Lung (tissue), 11 donors: ENCODE measurements at regions not wholly inside any gene's neighbourhood (a gene's known extent, or its start where the extent isn't known, plus 50 kb on each side); places are given as distances from the start of the nearest gene placed in this dataset.

Experiments
- ATAC-seq: fragments of 200-7000 bp; cut with Tn5 transposase; one replicate; pipeline ENCODE4 v1.9.1; 2020; ENCODE audit warnings: moderate number of reproducible peaks; ENCODE audit not compliant: insufficient read depth, low FRiP score
- DNase-seq, 3 donors: peaks; one replicate each; pipeline ENCODE4 v3.0.0-alpha.2; 2013 to 2017
- H3K27ac ChIP-seq, 2 donors: one replicate each; pipeline ENCODE4 v1.5.1; 2013; ENCODE audit warnings: mild to moderate bottlenecking in 2 of 2, moderate library complexity in 2 of 2, control low read depth in 1 of 2, inconsistent platforms in 1 of 2, low read depth in 1 of 2, low read length in 1 of 2
- H3K27me3 ChIP-seq, 3 donors: one replicate each; pipeline ENCODE4 v1.5.1; 2013; ENCODE audit warnings: low read length in 2 of 3; ENCODE audit not compliant: control insufficient read depth in 3 of 3, insufficient read depth in 3 of 3
- H3K36me3 ChIP-seq, 4 donors: one replicate each; pipeline ENCODE4 v1.5.1; 2013; ENCODE audit warnings: low read length in 4 of 4, mild to moderate bottlenecking in 1 of 4, moderate library complexity in 1 of 4; ENCODE audit not compliant: control insufficient read depth in 4 of 4, insufficient read depth in 4 of 4
- H3K4me1 ChIP-seq, 5 donors: one replicate each; pipeline ENCODE4 v1.5.1; 2013; ENCODE audit warnings: low read length in 5 of 5, mild to moderate bottlenecking in 2 of 5, moderate library complexity in 1 of 5; ENCODE audit not compliant: control insufficient read depth in 5 of 5, insufficient read depth in 5 of 5
- H3K4me3 ChIP-seq: one replicate; pipeline ENCODE4 v1.5.1; 2013; ENCODE audit warnings: mild to moderate bottlenecking, control low read depth, moderate library complexity
- H3K9ac ChIP-seq, 2 donors: one replicate each; pipeline ENCODE4 v1.5.1; 2013; ENCODE audit warnings: low read length in 2 of 2, control low read depth in 1 of 2; ENCODE audit not compliant: insufficient read depth in 1 of 2
- H3K9me3 ChIP-seq, 4 donors: one replicate each; pipeline ENCODE4 v1.5.1; 2013; ENCODE audit warnings: low read length in 3 of 4, mild to moderate bottlenecking in 1 of 4, moderate library complexity in 1 of 4; ENCODE audit not compliant: control insufficient read depth in 4 of 4, insufficient read depth in 3 of 4
- WGBS, 2 donors: extraction: QIAGEN DNeasy Blood & Tissue Kit; methylation state at CpG; one replicate each; pipeline ENCODE4 v1.1.7; 2013; 5-methylcytosine and 5-hydroxymethylcytosine counted together
- TF ChIP-seq, protein P1 (sequence below): IDR thresholded peaks from 2 replicates; pipeline ENCODE4 v1.5.1; 2012; ENCODE audit warnings: mild to moderate bottlenecking; ENCODE audit errors: control extremely low read depth, extremely low read depth
- donor health status: control.
- donor health status: control.
- donor health status: Bipolar disorder and iron deficiency.
- donor health status: healthy.
- donor health status: DM: yes; HTN: yes; CAD: no.

DNA sequence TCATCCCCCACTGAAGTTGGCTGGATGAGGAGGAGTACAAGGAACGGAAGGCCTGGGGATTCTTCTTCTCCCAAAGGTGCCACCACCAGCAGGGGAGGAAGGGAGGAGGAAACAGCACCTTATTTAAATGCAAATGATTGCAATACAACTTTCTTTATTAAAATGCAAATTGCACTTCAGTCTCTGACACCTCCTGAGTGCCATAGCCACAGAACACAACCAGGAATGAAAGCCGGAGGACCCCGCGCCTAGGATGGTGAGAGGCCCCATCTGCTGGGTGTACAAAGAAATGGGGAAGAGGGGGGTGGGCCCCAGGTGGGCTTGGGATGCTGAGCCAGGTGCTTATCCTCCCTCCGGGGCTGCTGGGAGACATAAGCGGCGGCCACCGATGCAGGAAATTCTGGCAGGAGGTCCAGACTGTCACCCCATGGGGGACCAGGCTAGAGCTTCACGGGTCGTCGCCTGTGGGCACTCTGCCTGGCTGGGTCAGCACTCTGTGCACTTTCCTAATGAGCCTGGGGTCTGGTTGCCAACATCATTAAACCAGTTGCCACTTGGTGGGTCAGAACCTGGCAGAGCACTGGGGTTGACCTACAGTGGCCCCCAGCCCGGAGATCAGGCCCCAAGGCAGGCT lies 154.2 kb upstream of the MLN start:
- WGBS, 2 donors, result 58 to 63% methylated on average over 12 of the region's 12 CpGs
- H3K4me3 ChIP-seq, result no peak overlapping the region

DNA sequence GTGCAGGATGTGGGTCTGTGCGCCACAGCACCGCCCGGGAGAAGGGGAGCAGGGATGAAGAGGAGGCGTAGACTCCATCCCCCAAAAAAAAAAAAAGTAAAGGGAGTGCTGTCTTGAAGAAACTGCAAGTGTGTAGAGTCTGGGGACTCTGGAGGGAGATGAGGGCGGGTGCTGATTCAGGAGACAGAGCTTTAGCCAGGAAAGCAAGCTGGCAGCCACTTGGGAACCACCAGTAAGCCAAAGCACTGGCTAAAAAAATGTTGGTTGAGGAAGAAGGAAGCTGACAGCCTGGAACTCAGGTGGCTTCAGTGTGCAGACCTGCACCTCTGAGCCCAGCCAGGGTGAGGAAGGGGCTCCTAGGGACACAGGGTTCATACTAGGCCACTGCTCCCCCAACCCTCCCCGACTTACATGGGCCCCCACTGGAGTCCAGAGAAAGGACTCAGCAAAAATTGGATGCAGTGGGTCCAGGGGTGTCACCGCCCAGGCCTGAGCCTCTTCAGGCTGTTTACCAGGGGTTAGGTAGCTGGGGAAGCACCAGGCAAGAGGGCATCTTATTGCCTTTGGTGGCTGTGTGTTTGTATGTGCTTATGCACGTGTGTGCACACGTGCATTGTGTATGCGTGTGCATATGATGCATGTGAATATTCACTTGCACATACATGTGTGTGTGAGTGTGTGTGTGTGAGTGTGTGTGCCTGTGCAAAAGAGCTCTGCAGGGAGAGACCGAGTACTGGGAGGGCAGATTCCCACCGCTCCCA lies 153.5 kb upstream of the MLN start:
- Histone ChIP-seq H3K4me3 (no peak overlapping the region), H3K27me3 (peaks cover 0 to 3% (median 0%) of the 10 kb centered on the region in 3 donors), H3K36me3 (no peaks in the 10 kb centered on the region), H3K4me1 (peaks cover 0 to 5% (median 0%) of the 10 kb centered on the region in 5 donors), H3K27ac (no peak overlapping the region), H3K9me3 (no peaks in the 10 kb centered on the region), H3K9ac (no peak overlapping the region)
- 85 to 88% methylated on average over 12 of the region's 12 CpGs for WGBS, 2 donors
- TF ChIP-seq, protein P1, sequence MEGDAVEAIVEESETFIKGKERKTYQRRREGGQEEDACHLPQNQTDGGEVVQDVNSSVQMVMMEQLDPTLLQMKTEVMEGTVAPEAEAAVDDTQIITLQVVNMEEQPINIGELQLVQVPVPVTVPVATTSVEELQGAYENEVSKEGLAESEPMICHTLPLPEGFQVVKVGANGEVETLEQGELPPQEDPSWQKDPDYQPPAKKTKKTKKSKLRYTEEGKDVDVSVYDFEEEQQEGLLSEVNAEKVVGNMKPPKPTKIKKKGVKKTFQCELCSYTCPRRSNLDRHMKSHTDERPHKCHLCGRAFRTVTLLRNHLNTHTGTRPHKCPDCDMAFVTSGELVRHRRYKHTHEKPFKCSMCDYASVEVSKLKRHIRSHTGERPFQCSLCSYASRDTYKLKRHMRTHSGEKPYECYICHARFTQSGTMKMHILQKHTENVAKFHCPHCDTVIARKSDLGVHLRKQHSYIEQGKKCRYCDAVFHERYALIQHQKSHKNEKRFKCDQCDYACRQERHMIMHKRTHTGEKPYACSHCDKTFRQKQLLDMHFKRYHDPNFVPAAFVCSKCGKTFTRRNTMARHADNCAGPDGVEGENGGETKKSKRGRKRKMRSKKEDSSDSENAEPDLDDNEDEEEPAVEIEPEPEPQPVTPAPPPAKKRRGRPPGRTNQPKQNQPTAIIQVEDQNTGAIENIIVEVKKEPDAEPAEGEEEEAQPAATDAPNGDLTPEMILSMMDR, result no peak
- ATAC-seq, result no peak
- peak in 1 of 3 donors; percentile 9 for DNase-seq

More for the DNA sequence above, 154.2 kb upstream of the MLN start:
- DNase-seq, result no peak
- Histone ChIP-seq H3K27ac (no peak overlapping the region), H3K4me1 (peaks cover 0 to 10% (median 0%) of the 10 kb centered on the region in 5 donors), H3K9me3 (no peaks in the 10 kb centered on the region), H3K27me3 (no peaks in the 10 kb centered on the region), H3K9ac (no peak overlapping the region), H3K36me3 (no peaks in the 10 kb centered on the region)
- ATAC-seq, result no peak
- TF ChIP-seq, protein P1, result no peak

DNA sequence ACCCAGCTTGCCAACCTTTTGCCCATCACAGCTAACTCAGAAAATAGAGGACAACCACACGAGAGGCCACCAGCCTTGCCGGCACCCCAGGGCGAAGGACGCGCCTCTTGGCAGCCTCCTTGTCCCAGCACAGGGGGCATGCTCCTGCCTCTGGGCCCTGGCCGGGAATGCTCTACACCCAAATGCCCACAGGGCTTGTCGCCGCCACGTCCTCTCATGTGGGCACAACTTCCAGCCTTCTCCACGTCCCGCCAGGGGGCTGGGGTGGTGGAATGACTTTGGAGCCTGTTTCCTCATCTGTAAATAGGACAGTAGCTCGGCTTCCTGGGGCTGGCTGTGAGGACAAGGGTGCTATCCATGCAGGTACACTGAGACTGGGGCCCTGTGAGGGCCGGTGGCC lies 152.4 kb upstream of the MLN start:
- H3K27me3 ChIP-seq, result peaks cover 0 to 3% (median 0%) of the 10 kb centered on the region in 3 donors
- H3K36me3 ChIP-seq, result no peaks in the 10 kb centered on the region
- H3K4me1 ChIP-seq, result no peaks in the 10 kb centered on the region
- TF ChIP-seq, protein P1, result no peak
- H3K9me3 ChIP-seq, result no peaks in the 10 kb centered on the region
- H3K27ac ChIP-seq, result no peak overlapping the region
- DNase-seq (peak in 1 of 3 donors; percentile 2), ATAC-seq (no peak)
- H3K4me3 ChIP-seq, result no peak overlapping the region
- H3K9ac ChIP-seq, result no peak overlapping the region
- WGBS, 2 donors, result 88 to 90% methylated on average over 13 of the region's 13 CpGs
